ENCODE measurements at regions not wholly inside any gene's neighbourhood (a gene's known extent, or its start where the extent isn't known, plus 50 kb on each side); places are given as distances from the start of the nearest gene placed in this dataset.

DNA sequence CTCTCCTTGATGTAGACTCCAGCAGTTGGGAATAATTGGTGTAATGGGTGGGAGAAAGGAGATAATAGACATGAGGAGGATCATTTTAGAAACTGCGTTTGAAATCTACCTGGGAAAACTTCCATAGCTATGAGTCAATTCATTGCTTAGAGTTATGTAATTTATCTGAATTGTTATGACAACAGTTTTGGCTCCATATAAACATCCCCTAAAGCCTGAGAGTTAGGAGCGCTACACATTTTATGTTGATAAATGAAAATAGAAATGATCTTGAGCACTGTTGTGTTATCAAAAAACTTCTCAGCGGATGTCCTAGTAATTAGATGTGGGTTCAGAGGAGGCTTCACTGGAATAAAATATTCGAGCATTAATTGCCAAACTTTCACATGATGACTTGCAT, 573.4 kb downstream of the TSN start:
- H3K4me2 ChIP-seq (replicated peaks; ENCODE audit: low read depth, low read length, poor library complexity, severe bottlenecking), result no peak overlapping the region
- H3K27ac ChIP-seq (ENCODE audit: low read length in 2 of 2), result no peak overlapping the region
- no peaks in the 10 kb centered on the region for H3K4me1 ChIP-seq (ENCODE audit: control insufficient read depth in 2 of 2, insufficient read depth in 2 of 2, low read length in 2 of 2)
- H3K9me3 ChIP-seq (ENCODE audit: control extremely low read depth in 1 of 3, control insufficient read depth in 2 of 3, insufficient read depth in 1 of 3, low read length in 2 of 3), result no peaks in the 10 kb centered on the region
- no peaks in the 10 kb centered on the region for H3K79me2 ChIP-seq (ENCODE audit: control insufficient read depth, insufficient read depth, low read length)
- TF ChIP-seq EZH2 (IDR thresholded peaks at IDR 0.05; ENCODE audit: borderline replicate concordance, insufficient read depth, low read depth, low read length, poor library complexity, severe bottlenecking), result no peak
- TF ChIP-seq, protein P1, sequence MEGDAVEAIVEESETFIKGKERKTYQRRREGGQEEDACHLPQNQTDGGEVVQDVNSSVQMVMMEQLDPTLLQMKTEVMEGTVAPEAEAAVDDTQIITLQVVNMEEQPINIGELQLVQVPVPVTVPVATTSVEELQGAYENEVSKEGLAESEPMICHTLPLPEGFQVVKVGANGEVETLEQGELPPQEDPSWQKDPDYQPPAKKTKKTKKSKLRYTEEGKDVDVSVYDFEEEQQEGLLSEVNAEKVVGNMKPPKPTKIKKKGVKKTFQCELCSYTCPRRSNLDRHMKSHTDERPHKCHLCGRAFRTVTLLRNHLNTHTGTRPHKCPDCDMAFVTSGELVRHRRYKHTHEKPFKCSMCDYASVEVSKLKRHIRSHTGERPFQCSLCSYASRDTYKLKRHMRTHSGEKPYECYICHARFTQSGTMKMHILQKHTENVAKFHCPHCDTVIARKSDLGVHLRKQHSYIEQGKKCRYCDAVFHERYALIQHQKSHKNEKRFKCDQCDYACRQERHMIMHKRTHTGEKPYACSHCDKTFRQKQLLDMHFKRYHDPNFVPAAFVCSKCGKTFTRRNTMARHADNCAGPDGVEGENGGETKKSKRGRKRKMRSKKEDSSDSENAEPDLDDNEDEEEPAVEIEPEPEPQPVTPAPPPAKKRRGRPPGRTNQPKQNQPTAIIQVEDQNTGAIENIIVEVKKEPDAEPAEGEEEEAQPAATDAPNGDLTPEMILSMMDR (IDR thresholded peaks at IDR 0.05), result no peak
- ChIA-PET CTCF (no interaction called here), POLR2A (no interaction called here)
- WGBS (ENCODE audit: insufficient coverage), result no CpG with 5 or more reads among the region's 4 CpGs
- H3K27me3 Mint-ChIP-seq, result no peaks in the 10 kb centered on the region
- H4K20me1 ChIP-seq (ENCODE audit: control insufficient read depth, insufficient read depth, low read length, poor library complexity, severe bottlenecking), result no peaks in the 10 kb centered on the region
- H3K36me3 ChIP-seq (replicated peaks in 1 of 2; ENCODE audit: control extremely low read depth in 1 of 2, control insufficient read depth in 1 of 2, extremely low read depth in 1 of 2, insufficient read depth in 2 of 2, low read length in 1 of 2), result no peaks in the 10 kb centered on the region
- H3K4me1 Mint-ChIP-seq, result no peaks in the 10 kb centered on the region
- intact Hi-C loops (cut with micrococcal nuclease), result no loop called here
- H2AFZ ChIP-seq (ENCODE audit: insufficient read depth, low read depth, low read length, poor library complexity, severe bottlenecking), result no peak overlapping the region
- no peaks in the 10 kb centered on the region for H3K27me3 ChIP-seq (replicated peaks in 1 of 4; ENCODE audit: control extremely low read depth in 1 of 4, control insufficient read depth in 3 of 4, insufficient read depth in 4 of 4, low read length in 3 of 4)
- no peak for DNase-seq
- H3K9me3 Mint-ChIP-seq (ENCODE audit: insufficient read depth), result no peaks in the 10 kb centered on the region
- no peak overlapping the region for H3K4me3 Mint-ChIP-seq
- ATAC-seq (ENCODE audit: low read depth), result no peak
- H3K4me3 ChIP-seq (ENCODE audit: control extremely low read depth in 1 of 5, extremely low read depth in 1 of 5, insufficient read depth in 1 of 5, low read depth in 2 of 5, low read length in 4 of 5), result no peak overlapping the region
- no peak overlapping the region for H3K27ac Mint-ChIP-seq
- no peak overlapping the region for H3K9ac ChIP-seq (ENCODE audit: low read length)

DNA sequence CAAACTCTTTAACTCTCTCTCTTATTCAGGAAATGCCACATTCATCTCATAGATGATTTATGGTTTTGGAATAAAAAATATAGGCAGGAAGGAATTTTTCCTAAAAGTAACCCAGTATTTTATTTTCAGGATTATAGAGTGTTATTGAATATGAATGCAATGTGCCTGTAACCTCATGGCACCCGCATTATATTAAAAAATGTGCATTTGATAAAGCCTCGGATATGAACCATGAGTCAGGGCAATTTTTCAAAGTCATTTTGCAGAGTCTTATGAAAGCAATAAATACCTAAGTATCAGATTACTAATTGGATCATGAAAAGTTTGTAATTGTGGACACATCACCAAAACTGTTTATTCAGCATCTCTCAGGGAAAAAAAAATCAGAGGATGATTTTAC, 573.8 kb downstream of the TSN start:
- no peak for DNase-seq
- ChIA-PET CTCF (no interaction called here), POLR2A (no interaction called here)
- Histone ChIP-seq H3K9me3 (ENCODE audit: control extremely low read depth in 1 of 3, control insufficient read depth in 2 of 3, insufficient read depth in 1 of 3, low read length in 2 of 3) (no peaks in the 10 kb centered on the region), H3K4me3 (ENCODE audit: control extremely low read depth in 1 of 5, extremely low read depth in 1 of 5, insufficient read depth in 1 of 5, low read depth in 2 of 5, low read length in 4 of 5) (no peak overlapping the region), H3K36me3 (replicated peaks in 1 of 2; ENCODE audit: control extremely low read depth in 1 of 2, control insufficient read depth in 1 of 2, extremely low read depth in 1 of 2, insufficient read depth in 2 of 2, low read length in 1 of 2) (no peaks in the 10 kb centered on the region), H3K27me3 (replicated peaks in 1 of 4; ENCODE audit: control extremely low read depth in 1 of 4, control insufficient read depth in 3 of 4, insufficient read depth in 4 of 4, low read length in 3 of 4) (no peaks in the 10 kb centered on the region), H4K20me1 (ENCODE audit: control insufficient read depth, insufficient read depth, low read length, poor library complexity, severe bottlenecking) (no peaks in the 10 kb centered on the region), H2AFZ (ENCODE audit: insufficient read depth, low read depth, low read length, poor library complexity, severe bottlenecking) (no peak overlapping the region), H3K4me2 (replicated peaks; ENCODE audit: low read depth, low read length, poor library complexity, severe bottlenecking) (no peak overlapping the region), H3K4me1 (ENCODE audit: control insufficient read depth in 2 of 2, insufficient read depth in 2 of 2, low read length in 2 of 2) (no peaks in the 10 kb centered on the region), H3K79me2 (ENCODE audit: control insufficient read depth, insufficient read depth, low read length) (no peaks in the 10 kb centered on the region), H3K27ac (ENCODE audit: low read length in 2 of 2) (no peak overlapping the region), H3K9ac (ENCODE audit: low read length) (no peak overlapping the region)
- Mint-ChIP-seq H3K27me3 (no peaks in the 10 kb centered on the region), H3K27ac (no peak overlapping the region), H3K4me3 (no peak overlapping the region), H3K4me1 (no peaks in the 10 kb centered on the region), H3K9me3 (ENCODE audit: insufficient read depth) (no peaks in the 10 kb centered on the region)
- intact Hi-C loops (cut with micrococcal nuclease), result no loop called here
- TF ChIP-seq, protein P1 (IDR thresholded peaks at IDR 0.05), result no peak
- no peak for TF ChIP-seq EZH2 (IDR thresholded peaks at IDR 0.05; ENCODE audit: borderline replicate concordance, insufficient read depth, low read depth, low read length, poor library complexity, severe bottlenecking)
- WGBS (ENCODE audit: insufficient coverage), result no CpG with 5 or more reads among the region's 2 CpGs
- ATAC-seq (ENCODE audit: low read depth), result no peak
